ENCODE measurements at regions not wholly inside any gene's neighbourhood (a gene's known extent, or its start where the extent isn't known, plus 50 kb on each side); places are given as distances from the start of the nearest gene placed in this dataset.
"Not testable (repeated sequence)": the region's sequence is repeated elsewhere in the genome, so short reads cannot be mapped to it uniquely, and the experiment has no call there.

GRCh38 chr1:99548943-99549605, 96.8 kb upstream of the PALMD start:
- no peak for DNase-seq
- H3K4me1 ChIP-seq, result no peaks in the 10 kb centered on the region
- no peaks in the 10 kb centered on the region for H3K9me3 ChIP-seq
- no peaks in the 10 kb centered on the region for H3K36me3 ChIP-seq
- no peaks in the 10 kb centered on the region for H3K27me3 ChIP-seq
- 57% methylated on average over 3 of the region's 3 CpGs for WGBS (ENCODE audit: insufficient coverage, low coverage, low lambda C conversion rate, missing lambda C conversion rate)
- intact Hi-C loops (cut with DNase I), result no loop called here
- ATAC-seq, result peak in 2 of 4 donors; percentile 12 to 36
- no peak overlapping the region for H3K4me3 ChIP-seq
- TF ChIP-seq CTCF (IDR thresholded peaks at IDR 0.05), result no peak
- TF ChIP-seq POLR2A (IDR thresholded peaks at IDR 0.05), result no peak
- no peak overlapping the region for H3K27ac ChIP-seq

GRCh38 chr1:99550198-99550597, 95.7 kb upstream of the PALMD start:
- Histone ChIP-seq H3K36me3 (no peaks in the 10 kb centered on the region), H3K9me3 (no peaks in the 10 kb centered on the region), H3K27me3 (no peaks in the 10 kb centered on the region), H3K4me3 (no peak overlapping the region), H3K4me1 (no peaks in the 10 kb centered on the region), H3K27ac (no peak overlapping the region)
- no peak for DNase-seq
- TF ChIP-seq CTCF (IDR thresholded peaks at IDR 0.05) (no peak), POLR2A (IDR thresholded peaks at IDR 0.05) (no peak)
- WGBS (ENCODE audit: insufficient coverage, low coverage, low lambda C conversion rate, missing lambda C conversion rate), result 100% methylated on average over 3 of the region's 9 CpGs
- ATAC-seq, result no peak
- intact Hi-C loops (cut with DNase I), result no loop called here

- Histone ChIP-seq H3K9me3 (no peaks in the 10 kb centered on the region), H3K27me3 (no peaks in the 10 kb centered on the region), H3K27ac (no peak overlapping the region), H3K36me3 (no peaks in the 10 kb centered on the region), H3K4me3 (no peak overlapping the region), H3K4me1 (no peaks in the 10 kb centered on the region)
- TF ChIP-seq POLR2A (IDR thresholded peaks at IDR 0.05), result no peak
- TF ChIP-seq CTCF (IDR thresholded peaks at IDR 0.05), result no peak
- intact Hi-C loops (cut with DNase I), result no loop called here
- ATAC-seq (no peak), DNase-seq (no peak)
- 78% methylated on average over 2 of the region's 2 CpGs for whole genome bisulfite sequencing (ENCODE audit: insufficient coverage, low coverage, low lambda C conversion rate, missing lambda C conversion rate)
Measured at GRCh38 chr1:99551812-99552614, 93.9 kb upstream of the PALMD start.

- DNase-seq (no peak), ATAC-seq (no peak)
- Histone ChIP-seq H3K4me1 (no peaks in the 10 kb centered on the region), H3K4me3 (no peak overlapping the region), H3K9me3 (no peaks in the 10 kb centered on the region), H3K27me3 (no peaks in the 10 kb centered on the region), H3K36me3 (no peaks in the 10 kb centered on the region), H3K27ac (no peak overlapping the region)
- intact Hi-C loops (cut with DNase I), result no loop called here
- 92% methylated on average over 1 of the region's 1 CpG for WGBS (ENCODE audit: insufficient coverage, low coverage, low lambda C conversion rate, missing lambda C conversion rate)
- TF ChIP-seq CTCF (IDR thresholded peaks at IDR 0.05) (no peak), POLR2A (IDR thresholded peaks at IDR 0.05) (no peak)
Measured at GRCh38 chr1:99553301-99553700, 92.6 kb upstream of the PALMD start.

GRCh38 chr1:99553819-99554218, 92.1 kb upstream of the PALMD start:
- DNase-seq, result not testable (repeated sequence)

More at GRCh38 chr1:99553819-99554218, 92.1 kb upstream of the PALMD start:
- H3K27ac ChIP-seq; H3K9me3 ChIP-seq; ATAC-seq; H3K4me3 ChIP-seq; H3K36me3 ChIP-seq; intact Hi-C loops (cut with DNase I); H3K4me1 ChIP-seq; H3K27me3 ChIP-seq: not testable (repeated sequence)
- 35% methylated on average over 3 of the region's 3 CpGs for WGBS (ENCODE audit: insufficient coverage, low coverage, low lambda C conversion rate, missing lambda C conversion rate)

Data from right lobe of liver (tissue), 6 donors.